Neuronal stem cell (in vitro differentiated cells): ENCODE measurements at regions not wholly inside any gene's neighbourhood (a gene's known extent, or its start where the extent isn't known, plus 50 kb on each side); places are given as distances from the start of the nearest gene placed in this dataset.
"Not testable (repeated sequence)": the region's sequence is repeated elsewhere in the genome, so short reads cannot be mapped to it uniquely, and the experiment has no call there.

Source experiments
- DNase-seq: peaks from one replicate; pipeline ENCODE4 v3.0.0-alpha.2; 2013; ENCODE audit warnings: low spot score
- H2AFZ ChIP-seq: one replicate; pipeline ENCODE4 v1.6.1; 2013; ENCODE audit warnings: mild to moderate bottlenecking, low read length, inconsistent platforms
- H2AK5ac ChIP-seq: 2 replicates; pipeline ENCODE4 v1.6.1; 2013; ENCODE audit warnings: low read depth, mild to moderate bottlenecking, inconsistent platforms, low read length, moderate library complexity, mixed read lengths
- H2BK120ac ChIP-seq: 2 replicates; pipeline ENCODE4 v1.6.1; 2013; ENCODE audit warnings: low read depth, mild to moderate bottlenecking, inconsistent platforms, low read length, moderate library complexity, mixed read lengths
- H2BK12ac ChIP-seq: one replicate; pipeline ENCODE4 v1.6.1; 2013; ENCODE audit warnings: low read length, inconsistent platforms
- H2BK15ac ChIP-seq: 2 replicates; pipeline ENCODE4 v1.6.1; 2013; ENCODE audit warnings: mild to moderate bottlenecking, low read length, inconsistent platforms, mixed read lengths
- H2BK5ac ChIP-seq: one replicate; pipeline ENCODE4 v1.6.1; 2013; ENCODE audit warnings: inconsistent platforms, mild to moderate bottlenecking, low read length, moderate library complexity
- H3K14ac ChIP-seq: one replicate; pipeline ENCODE4 v1.6.1; 2013; ENCODE audit warnings: low read length, inconsistent platforms
- H3K18ac ChIP-seq: 2 replicates; pipeline ENCODE4 v1.6.1; 2013; ENCODE audit warnings: low read length, inconsistent platforms
- H3K23ac ChIP-seq: 2 replicates; pipeline ENCODE4 v1.6.1; 2013; ENCODE audit warnings: low read depth, mild to moderate bottlenecking, mixed read lengths, low read length, inconsistent platforms; ENCODE audit not compliant: poor library complexity
- H3K27ac ChIP-seq: replicated peaks from 3 replicates; pipeline ENCODE4 v1.5.1; 2013; ENCODE audit warnings: low read length, inconsistent platforms
- H3K27me3 ChIP-seq, 3 experiments: 2 replicates each; pipeline ENCODE4 v1.6.1; 2013; ENCODE audit warnings: low read length in 3 of 3, mild to moderate bottlenecking in 2 of 3, inconsistent platforms in 1 of 3, low read depth in 1 of 3, mixed read lengths in 1 of 3, moderate library complexity in 1 of 3; ENCODE audit not compliant: control insufficient read depth in 3 of 3, insufficient read depth in 3 of 3
- H3K36me3 ChIP-seq, 2 donors: replicated peaks in 1 of 2; 2 replicates each; pipeline ENCODE4 v1.6.1; 2013; ENCODE audit warnings: low read length in 2 of 2; ENCODE audit not compliant: control insufficient read depth in 2 of 2, insufficient read depth in 2 of 2
- H3K4ac ChIP-seq: 2 replicates; pipeline ENCODE4 v1.6.1; 2013; ENCODE audit warnings: inconsistent platforms, mild to moderate bottlenecking, low read length, moderate library complexity
- H3K4me1 ChIP-seq, 2 donors: 1 replicate in 1 of 2; 2 replicates in 1 of 2; pipeline ENCODE4 v1.6.1; 2013; ENCODE audit warnings: low read length in 2 of 2, low read depth in 1 of 2; ENCODE audit not compliant: control insufficient read depth in 2 of 2, insufficient read depth in 1 of 2
- H3K4me2 ChIP-seq: one replicate; pipeline ENCODE4 v1.6.1; 2013; ENCODE audit warnings: mild to moderate bottlenecking, low read length, inconsistent platforms; ENCODE audit not compliant: insufficient read depth, poor library complexity, severe bottlenecking
- H3K4me3 ChIP-seq, 2 donors: 2 replicates each; pipeline ENCODE4 v1.5.1; 2013; ENCODE audit warnings: low read length in 2 of 2, mild to moderate bottlenecking in 2 of 2, inconsistent platforms in 1 of 2, moderate library complexity in 1 of 2
- H3K79me1 ChIP-seq: one replicate; pipeline ENCODE4 v1.6.1; 2013; ENCODE audit warnings: low read depth, mild to moderate bottlenecking, inconsistent platforms, low read length, moderate library complexity
- H3K9ac ChIP-seq: one replicate; pipeline ENCODE4 v1.6.1; 2013; ENCODE audit warnings: mild to moderate bottlenecking, low read depth, low read length, inconsistent platforms; ENCODE audit not compliant: poor library complexity
- H3K9me3 ChIP-seq, 2 donors: replicated peaks in 1 of 2; 2 replicates each; pipeline versions ENCODE3 to v1.6.1; 2013; ENCODE audit warnings: low read length in 2 of 2, mild to moderate bottlenecking in 2 of 2, inconsistent platforms in 1 of 2, low read depth in 1 of 2, mixed read lengths in 1 of 2, moderate library complexity in 1 of 2; ENCODE audit not compliant: control insufficient read depth in 2 of 2, insufficient read depth in 1 of 2
- H4K8ac ChIP-seq: one replicate; pipeline ENCODE4 v1.6.1; 2013; ENCODE audit warnings: low read depth, mild to moderate bottlenecking, inconsistent platforms, low read length, moderate library complexity
- H4K91ac ChIP-seq: one replicate; pipeline ENCODE4 v1.6.1; 2013; ENCODE audit warnings: low read length, low read depth, mild to moderate bottlenecking, inconsistent platforms; ENCODE audit not compliant: poor library complexity
- WGBS, 2 donors: extraction: QIAGEN DNeasy Blood & Tissue Kit; methylation state at CpG; one replicate each; pipeline ENCODE4 v1.1.7; 2013; ENCODE audit warnings: missing lambda C conversion rate in 2 of 2, mixed read lengths in 1 of 2; ENCODE audit not compliant: insufficient read length in 2 of 2, insufficient replicate concordance in 1 of 2; ENCODE audit errors: extremely low coverage in 2 of 2; 5-methylcytosine and 5-hydroxymethylcytosine counted together

- Histone ChIP-seq H3K36me3 (no peaks in the 10 kb centered on the region), H4K8ac (no peak overlapping the region), H2BK15ac (no peak overlapping the region), H2BK120ac (no peak overlapping the region), H3K4me2 (no peak overlapping the region), H2AFZ (no peak overlapping the region), H3K9me3 (no peaks in the 10 kb centered on the region), H2BK5ac (no peak overlapping the region), H3K4me1 (no peaks in the 10 kb centered on the region), H2AK5ac (no peak overlapping the region), H3K4ac (no peak overlapping the region), H3K4me3 (no peak overlapping the region), H3K9ac (no peak overlapping the region), H3K79me1 (no peaks in the 10 kb centered on the region), H2BK12ac (no peak overlapping the region), H3K18ac (no peak overlapping the region), H3K14ac (no peak overlapping the region), H3K27me3 (no peaks in the 10 kb centered on the region), H4K91ac (no peak overlapping the region), H3K23ac (no peak overlapping the region), H3K27ac (no peak overlapping the region)
- no peak for DNase-seq
These were observed 126.4 kb downstream of the KDR start for GRCh38 chr4:54999003-54999402.

DNA sequence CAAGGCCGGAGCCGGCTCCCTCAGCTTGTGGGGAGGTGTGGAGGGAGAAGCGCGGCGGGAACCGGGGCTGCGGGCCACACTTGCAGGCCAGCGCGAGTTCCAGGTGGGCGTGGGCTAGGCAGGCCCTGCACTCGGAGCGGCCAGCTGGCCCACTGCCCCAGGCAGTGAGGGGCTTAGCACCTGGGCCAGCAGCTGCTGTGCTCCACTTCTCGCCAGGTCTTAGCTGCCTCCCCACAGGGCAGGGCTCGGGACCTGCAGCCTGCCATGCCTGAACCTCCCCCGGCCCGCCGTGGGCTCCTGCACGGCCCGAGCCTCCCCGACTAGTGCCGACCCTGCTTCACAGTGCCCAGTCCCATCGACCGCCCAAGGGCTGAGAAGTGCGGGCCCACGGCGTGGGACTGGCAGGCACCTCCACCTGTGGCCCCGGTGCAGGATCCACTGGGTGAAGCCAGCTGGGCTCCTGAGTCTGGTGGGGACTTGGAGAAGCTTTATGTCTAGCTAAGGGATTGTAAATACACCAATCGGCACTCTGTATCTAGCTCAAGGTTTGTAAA is 131.8 kb downstream of the KDR start:
- H2BK12ac ChIP-seq, H3K9me3 ChIP-seq, H2BK5ac ChIP-seq, H2AFZ ChIP-seq, H4K8ac ChIP-seq, H3K79me1 ChIP-seq, H3K14ac ChIP-seq, H3K4me3 ChIP-seq, H3K9ac ChIP-seq, H4K91ac ChIP-seq, H3K27me3 ChIP-seq, H2BK120ac ChIP-seq, DNase-seq, H3K23ac ChIP-seq, H3K27ac ChIP-seq, H3K18ac ChIP-seq, H3K36me3 ChIP-seq, H3K4me2 ChIP-seq, H3K4me1 ChIP-seq, H2AK5ac ChIP-seq, H3K4ac ChIP-seq, H2BK15ac ChIP-seq: not testable (repeated sequence)
- no CpG with 5 or more reads among the region's 28 CpGs for WGBS, 2 donors

DNA sequence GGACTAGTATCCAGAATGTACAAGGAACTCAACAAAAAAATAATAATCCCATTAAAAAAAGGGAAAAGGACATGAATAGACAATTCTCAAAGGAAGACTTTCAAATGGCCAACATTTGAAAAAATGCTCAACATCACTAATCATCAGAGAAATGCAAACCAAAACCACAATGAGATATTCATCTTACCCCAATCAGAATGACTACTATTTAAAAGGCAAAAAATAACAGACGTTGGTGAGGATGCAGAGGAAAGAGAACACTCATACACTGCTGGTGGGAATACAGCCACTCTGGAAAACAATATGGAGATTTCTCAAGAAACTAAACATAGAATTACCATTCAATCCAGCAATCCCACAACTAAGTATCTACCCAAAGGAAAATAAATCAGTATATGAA is 133.1 kb downstream of the KDR start:
- H3K18ac ChIP-seq: no peak overlapping the region
- H2BK12ac ChIP-seq: no peak overlapping the region
- no CpG with 5 or more reads among the region's 1 CpG for WGBS, 2 donors

DNA sequence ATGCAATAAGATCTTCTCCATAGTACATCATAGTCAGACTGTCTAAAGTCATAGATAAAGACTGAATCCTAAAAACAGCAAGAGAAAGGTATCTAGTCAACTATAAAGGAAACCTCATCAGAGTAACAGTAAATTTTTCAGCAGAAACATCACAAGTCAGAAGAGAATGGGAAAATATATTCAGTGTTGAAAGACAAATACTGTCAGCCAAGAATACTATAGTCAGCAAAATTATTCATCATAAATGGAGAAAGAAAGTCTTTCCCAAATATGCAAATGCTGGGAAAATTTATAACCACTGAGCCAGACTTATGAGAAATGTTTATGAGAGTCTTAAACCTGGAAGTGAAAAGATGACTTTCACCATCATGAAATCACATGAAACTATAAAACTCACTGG is 136.7 kb downstream of the KDR start:
- Histone ChIP-seq H3K9ac (no peak overlapping the region), H3K18ac (no peak overlapping the region), H3K27me3 (peaks cover 0 to 2% (median 0%) of the 10 kb centered on the region in 3 experiments), H4K8ac (no peak overlapping the region), H3K79me1 (no peaks in the 10 kb centered on the region), H3K4ac (no peak overlapping the region), H3K14ac (no peak overlapping the region), H3K4me2 (no peak overlapping the region), H3K4me1 (peaks cover 3 to 5% of the 10 kb centered on the region in 2 donors), H4K91ac (no peak overlapping the region), H2BK15ac (no peak overlapping the region), H3K27ac (no peak overlapping the region), H2AK5ac (no peak overlapping the region), H3K36me3 (no peaks in the 10 kb centered on the region), H3K23ac (no peak overlapping the region), H2BK5ac (no peak overlapping the region), H3K9me3 (peaks cover 3 to 12% of the 10 kb centered on the region in 2 donors), H2BK12ac (no peak overlapping the region), H2AFZ (no peak overlapping the region), H3K4me3 (no peak overlapping the region), H2BK120ac (no peak overlapping the region)
- DNase-seq: no peak

More for the DNA sequence above, 133.1 kb downstream of the KDR start:
- no peak overlapping the region for H3K9ac ChIP-seq
- no peak overlapping the region for H3K4me3 ChIP-seq
- no peak for DNase-seq
- no peak overlapping the region for H4K91ac ChIP-seq
- no peak overlapping the region for H3K14ac ChIP-seq
- no peak overlapping the region for H3K4ac ChIP-seq
- no peak overlapping the region for H4K8ac ChIP-seq
- H2BK5ac ChIP-seq: no peak overlapping the region
- H3K27me3 ChIP-seq: no peaks in the 10 kb centered on the region
- no peak overlapping the region for H2BK15ac ChIP-seq
- H3K79me1 ChIP-seq: no peaks in the 10 kb centered on the region
- peaks cover 0 to 10% of the 10 kb centered on the region in 2 donors for H3K9me3 ChIP-seq
- no peaks in the 10 kb centered on the region for H3K4me1 ChIP-seq
- H3K27ac ChIP-seq: no peak overlapping the region
- no peak overlapping the region for H3K23ac ChIP-seq
- H2BK120ac ChIP-seq: no peak overlapping the region
- no peaks in the 10 kb centered on the region for H3K36me3 ChIP-seq
- no peak overlapping the region for H2AK5ac ChIP-seq
- H3K4me2 ChIP-seq: no peak overlapping the region
- no peak overlapping the region for H2AFZ ChIP-seq
